ENCODE measurements at regions not wholly inside any gene's neighbourhood (a gene's known extent, or its start where the extent isn't known, plus 50 kb on each side); places are given as distances from the start of the nearest gene placed in this dataset.
"Not testable (repeated sequence)": the region's sequence is repeated elsewhere in the genome, so short reads cannot be mapped to it uniquely, and the experiment has no call there.

DNA sequence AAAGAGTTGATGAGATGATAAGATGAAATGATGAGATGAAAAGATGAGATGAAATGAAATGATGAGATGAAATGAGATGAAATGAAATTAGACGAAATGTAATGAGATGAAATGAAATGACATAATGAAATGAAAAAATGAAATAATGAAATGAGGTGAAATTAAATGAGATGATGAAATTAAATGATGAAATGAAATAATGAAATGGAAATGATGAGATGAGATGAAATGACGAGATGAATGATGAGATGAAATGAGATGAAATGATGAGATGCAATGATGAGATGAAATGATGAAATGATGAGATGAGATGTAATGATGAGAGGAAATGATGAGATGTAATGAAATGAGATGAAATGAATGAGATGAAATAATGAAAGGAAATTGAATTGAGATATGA lies 339.3 kb upstream of the PLGLB1 start:
- TF ChIP-seq, protein P1, sequence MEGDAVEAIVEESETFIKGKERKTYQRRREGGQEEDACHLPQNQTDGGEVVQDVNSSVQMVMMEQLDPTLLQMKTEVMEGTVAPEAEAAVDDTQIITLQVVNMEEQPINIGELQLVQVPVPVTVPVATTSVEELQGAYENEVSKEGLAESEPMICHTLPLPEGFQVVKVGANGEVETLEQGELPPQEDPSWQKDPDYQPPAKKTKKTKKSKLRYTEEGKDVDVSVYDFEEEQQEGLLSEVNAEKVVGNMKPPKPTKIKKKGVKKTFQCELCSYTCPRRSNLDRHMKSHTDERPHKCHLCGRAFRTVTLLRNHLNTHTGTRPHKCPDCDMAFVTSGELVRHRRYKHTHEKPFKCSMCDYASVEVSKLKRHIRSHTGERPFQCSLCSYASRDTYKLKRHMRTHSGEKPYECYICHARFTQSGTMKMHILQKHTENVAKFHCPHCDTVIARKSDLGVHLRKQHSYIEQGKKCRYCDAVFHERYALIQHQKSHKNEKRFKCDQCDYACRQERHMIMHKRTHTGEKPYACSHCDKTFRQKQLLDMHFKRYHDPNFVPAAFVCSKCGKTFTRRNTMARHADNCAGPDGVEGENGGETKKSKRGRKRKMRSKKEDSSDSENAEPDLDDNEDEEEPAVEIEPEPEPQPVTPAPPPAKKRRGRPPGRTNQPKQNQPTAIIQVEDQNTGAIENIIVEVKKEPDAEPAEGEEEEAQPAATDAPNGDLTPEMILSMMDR (IDR thresholded peaks at IDR 0.05; ENCODE audit: low read depth, low read length, missing input control), result not testable (repeated sequence)
- TF ChIP-seq YY1 (IDR thresholded peaks at IDR 0.05); GABPA (IDR thresholded peaks at IDR 0.05 in 1 of 2, conservative IDR thresholded peaks at IDR 0.05 in 1 of 2): not testable (repeated sequence)
